Uterus (tissue), 2 donors: ENCODE measurements at regions not wholly inside any gene's neighbourhood (a gene's known extent, or its start where the extent isn't known, plus 50 kb on each side); places are given as distances from the start of the nearest gene placed in this dataset.

ENCODE experiments used
- POLR2A ChIP-seq, 2 donors: fragments of 450-650 bp; IDR thresholded peaks; one replicate each; pipeline ENCODE4 v1.6.1; 2016; ENCODE audit warnings: antibody characterized with exemption in 2 of 2, mild to moderate bottlenecking in 1 of 2, moderate library complexity in 1 of 2
- TF ChIP-seq, protein P1 (sequence below), 4 experiments: fragments of 200-600 bp in 2 of 4; fragments of 450-650 bp in 2 of 4; sonication (generic) in 2 of 4; IDR thresholded peaks; one replicate each; pipeline ENCODE4 v1.5.1; 2016 to 2019; ENCODE audit warnings: antibody characterized with exemption in 4 of 4, mild to moderate bottlenecking in 2 of 4, moderate library complexity in 1 of 4

DNA sequence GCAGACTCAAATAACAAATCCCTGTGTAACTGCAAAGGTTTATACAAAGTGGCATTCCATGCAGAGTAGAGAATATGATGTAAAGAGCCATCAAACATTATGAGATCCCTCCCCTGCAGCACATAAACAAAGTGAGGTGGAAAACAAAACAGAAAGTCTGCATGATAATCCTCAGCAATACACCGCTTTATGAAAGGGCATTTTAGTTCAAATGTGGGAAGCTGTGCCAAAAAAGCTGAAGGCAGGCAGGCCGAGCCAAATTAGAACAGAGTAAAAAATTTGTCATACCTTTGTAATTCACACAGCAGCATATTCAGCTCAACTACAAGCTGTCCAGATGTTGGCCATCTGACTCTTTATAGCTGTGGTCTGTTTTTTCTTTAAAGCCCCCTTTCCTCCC, 113.5 kb downstream of the LHX9 start:
- TF ChIP-seq, protein P1, sequence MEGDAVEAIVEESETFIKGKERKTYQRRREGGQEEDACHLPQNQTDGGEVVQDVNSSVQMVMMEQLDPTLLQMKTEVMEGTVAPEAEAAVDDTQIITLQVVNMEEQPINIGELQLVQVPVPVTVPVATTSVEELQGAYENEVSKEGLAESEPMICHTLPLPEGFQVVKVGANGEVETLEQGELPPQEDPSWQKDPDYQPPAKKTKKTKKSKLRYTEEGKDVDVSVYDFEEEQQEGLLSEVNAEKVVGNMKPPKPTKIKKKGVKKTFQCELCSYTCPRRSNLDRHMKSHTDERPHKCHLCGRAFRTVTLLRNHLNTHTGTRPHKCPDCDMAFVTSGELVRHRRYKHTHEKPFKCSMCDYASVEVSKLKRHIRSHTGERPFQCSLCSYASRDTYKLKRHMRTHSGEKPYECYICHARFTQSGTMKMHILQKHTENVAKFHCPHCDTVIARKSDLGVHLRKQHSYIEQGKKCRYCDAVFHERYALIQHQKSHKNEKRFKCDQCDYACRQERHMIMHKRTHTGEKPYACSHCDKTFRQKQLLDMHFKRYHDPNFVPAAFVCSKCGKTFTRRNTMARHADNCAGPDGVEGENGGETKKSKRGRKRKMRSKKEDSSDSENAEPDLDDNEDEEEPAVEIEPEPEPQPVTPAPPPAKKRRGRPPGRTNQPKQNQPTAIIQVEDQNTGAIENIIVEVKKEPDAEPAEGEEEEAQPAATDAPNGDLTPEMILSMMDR (IDR thresholded peaks at IDR 0.05), result no peak
- TF ChIP-seq POLR2A (IDR thresholded peaks at IDR 0.05), result no peak
